SK-N-SH (cell line): ENCODE measurements at regions not wholly inside any gene's neighbourhood (a gene's known extent, or its start where the extent isn't known, plus 50 kb on each side); places are given as distances from the start of the nearest gene placed in this dataset.

Experiments used
- CTCF ChIA-PET: fragments of 300-600, 350-600 bp; formaldehyde crosslinking; extraction: SDS; loops from one replicate; lab custom pipeline; 2021; lab: Yijun Ruan, JAX
- POLR2A ChIA-PET: fragments of 350-600 bp; sonication (Branson Sonifier 250); formaldehyde crosslinking; extraction: SDS; loops from one replicate; lab custom pipeline; 2020; ENCODE audit warnings: antibody characterized with exemption, inconsistent platforms; lab: Yijun Ruan, JAX
- DNase-seq: peaks from one replicate; pipeline ENCODE4 v3.0.0; 2012
- H2AFZ ChIP-seq: fragments of 200-600 bp; sonication (generic); 2 replicates; pipeline ENCODE4 v1.8.1; 2016; ENCODE audit warnings: antibody characterized with exemption, mild to moderate bottlenecking, low read depth
- H3F3A ChIP-seq: fragments of 200-600 bp; sonication (generic); replicated peaks from 2 replicates; pipeline ENCODE3; 2016; ENCODE audit warnings: antibody characterized with exemption, mild to moderate bottlenecking; ENCODE audit not compliant: insufficient read depth
- H3K27ac ChIP-seq, 2 experiments: fragments of 200-500 bp in 1 of 2; fragments of 200-600 bp in 1 of 2; sonication (Bioruptor generic) in 1 of 2; sonication (generic), shearing (Covaris generic) in 1 of 2; 2 replicates each; pipeline versions ENCODE4 v1.5.1 to v1.6.1; 2014 to 2016; ENCODE audit warnings: low read depth in 2 of 2, inconsistent platforms in 1 of 2, low read length in 1 of 2, mild to moderate bottlenecking in 1 of 2, mixed read lengths in 1 of 2
- H3K27me3 ChIP-seq: fragments of 200-600 bp; sonication (generic), shearing (Covaris generic); 2 replicates; pipeline ENCODE4 v1.6.1; 2016; ENCODE audit warnings: mixed run types; ENCODE audit not compliant: insufficient read depth
- H3K36me3 ChIP-seq, 2 experiments: fragments of 200-500 bp in 1 of 2; fragments of 200-600 bp in 1 of 2; sonication (Bioruptor generic) in 1 of 2; sonication (generic) in 1 of 2; replicated peaks in 1 of 2; 2 replicates each; pipeline versions ENCODE3 to v1.5.1; 2014 to 2016; ENCODE audit warnings: low read length in 1 of 2, mild to moderate bottlenecking in 1 of 2; ENCODE audit not compliant: insufficient read depth in 2 of 2, control insufficient read depth in 1 of 2
- H3K4me1 ChIP-seq, 2 experiments: fragments of 200-500 bp in 1 of 2; fragments of 200-600 bp in 1 of 2; sonication (Bioruptor generic) in 1 of 2; sonication (generic), shearing (Covaris generic) in 1 of 2; 2 replicates each; pipeline versions ENCODE4 v1.5.1 to v1.6.1; 2014 to 2016; ENCODE audit warnings: low read depth in 1 of 2, low read length in 1 of 2, mixed run types in 1 of 2; ENCODE audit not compliant: insufficient read depth in 2 of 2, control insufficient read depth in 1 of 2
- H3K4me2 ChIP-seq: fragments of 200-600 bp; sonication (generic), shearing (Covaris generic); 2 replicates; pipeline ENCODE4 v1.6.1; 2017; ENCODE audit warnings: mixed run types
- H3K4me3 ChIP-seq, 2 experiments: fragments of 200-500 bp in 1 of 2; fragments of 200-600 bp in 1 of 2; sonication (Bioruptor generic) in 1 of 2; sonication (generic), shearing (Covaris generic) in 1 of 2; 2 replicates each; pipeline versions ENCODE4 v1.5.1 to v1.8.1; 2014 to 2016; ENCODE audit warnings: low read depth in 2 of 2, inconsistent platforms in 1 of 2, low read length in 1 of 2, mild to moderate bottlenecking in 1 of 2, mixed read lengths in 1 of 2, moderate library complexity in 1 of 2
- H3K79me2 ChIP-seq: fragments of 200-600 bp; sonication (generic); 2 replicates; pipeline ENCODE4 v1.8.1; 2017; ENCODE audit warnings: mild to moderate bottlenecking; ENCODE audit not compliant: insufficient read depth
- H3K9ac ChIP-seq: fragments of 200-600 bp; sonication (generic); 2 replicates; pipeline ENCODE4 v1.6.1; 2017; ENCODE audit warnings: mixed run types
- H3K9me2 ChIP-seq: fragments of 200-600 bp; sonication (generic); 2 replicates; pipeline ENCODE4 v1.6.1; 2017; ENCODE audit warnings: mixed run types
- H3K9me3 ChIP-seq: fragments of 200-600 bp; sonication (generic); 2 replicates; pipeline ENCODE4 v1.6.1; 2017; ENCODE audit warnings: mixed run types, mild to moderate bottlenecking, moderate library complexity
- H4K20me1 ChIP-seq: fragments of 200-600 bp; sonication (generic); 2 replicates; pipeline ENCODE4 v1.6.1; 2017; ENCODE audit warnings: mild to moderate bottlenecking, mixed run types; ENCODE audit not compliant: insufficient read depth
- ELF1 ChIP-seq: IDR thresholded peaks from 2 replicates; pipeline ENCODE4 v1.4.0; 2012
- EP300 ChIP-seq, 2 experiments: IDR thresholded peaks; 2 replicates each; pipeline versions ENCODE4 v1.4.0 to v1.6.1; 2012; ENCODE audit warnings: borderline replicate concordance in 1 of 2, low read depth in 1 of 2, low read length in 1 of 2
- EZH2phosphoT487 ChIP-seq: fragments of 200-600 bp; sonication (generic); IDR thresholded peaks from 2 replicates; pipeline ENCODE4 v1.6.1; 2017; ENCODE audit warnings: low read depth, mixed run types, mild to moderate bottlenecking, antibody characterized with exemption, moderate library complexity, borderline replicate concordance
- GABPA ChIP-seq: IDR thresholded peaks from 2 replicates; pipeline ENCODE4 v1.4.0; 2012; ENCODE audit warnings: low read depth, mild to moderate bottlenecking
- GATA2 ChIP-seq: sonication (generic); formaldehyde crosslinking; IDR thresholded peaks from 2 replicates; pipeline ENCODE4 v1.5.0; 2020; ENCODE audit warnings: mild to moderate bottlenecking, missing genetic modification reagents
- RAD21 ChIP-seq: IDR thresholded peaks from 2 replicates; pipeline ENCODE4 v1.6.1; 2012; ENCODE audit warnings: mild to moderate bottlenecking, low read length
- RCOR1 ChIP-seq: fragments of 150-350 bp; IDR thresholded peaks from 2 replicates; pipeline ENCODE4 v1.6.1; 2017; ENCODE audit warnings: antibody characterized with exemption, low read length
- RFX5 ChIP-seq: IDR thresholded peaks from 2 replicates; pipeline ENCODE4 v1.6.1; 2012; ENCODE audit warnings: mild to moderate bottlenecking, improper control_type of control experiment, low read length
- RXRA ChIP-seq: IDR thresholded peaks from 2 replicates; pipeline ENCODE4 v1.4.0; 2012; ENCODE audit warnings: low read depth, mild to moderate bottlenecking, borderline replicate concordance
- TCF12 ChIP-seq: IDR thresholded peaks from 2 replicates; pipeline ENCODE4 v1.4.0; 2012
- TEAD4 ChIP-seq: IDR thresholded peaks from 2 replicates; pipeline ENCODE4 v1.4.0; 2012; ENCODE audit warnings: mild to moderate bottlenecking, borderline replicate concordance; ENCODE audit not compliant: insufficient read depth
- WGBS: methylation state at CpG from one replicate; pipeline ENCODE4 v1.1.6; 2017; ENCODE audit warnings: low lambda C conversion rate; 5-methylcytosine and 5-hydroxymethylcytosine counted together
- TF ChIP-seq, protein P1 (sequence below): IDR thresholded peaks from 2 replicates; pipeline ENCODE4; 2012
- TF ChIP-seq, protein P2 (sequence below): IDR thresholded peaks from 2 replicates; pipeline ENCODE4 v1.4.0; 2012; ENCODE audit warnings: low read depth, borderline replicate concordance

DNA sequence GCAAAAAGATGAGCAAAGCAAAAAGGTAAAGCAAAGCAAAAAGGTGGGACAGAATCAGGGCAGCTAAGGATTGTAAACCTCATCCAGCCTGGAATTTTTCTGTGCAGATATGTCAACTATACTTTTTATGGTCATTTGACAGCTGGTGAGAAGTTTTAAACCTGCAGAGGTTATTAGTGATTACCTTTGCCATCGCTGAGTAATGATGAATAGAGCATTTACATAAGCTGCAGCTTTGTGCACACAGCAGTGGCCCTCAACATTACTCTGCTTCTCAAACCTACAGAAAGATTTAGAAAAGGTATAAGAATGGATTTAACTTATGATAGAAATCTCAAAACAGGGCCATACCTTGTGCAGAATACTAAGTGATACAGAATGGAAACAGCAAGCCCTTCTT, 54.5 kb upstream of the C4orf54 start:
- POLR2A ChIA-PET: no interaction called here
- no peak for TF ChIP-seq RFX5
- no peak for TF ChIP-seq RAD21
- TF ChIP-seq TEAD4: no peak
- TF ChIP-seq ELF1: no peak
- no peak for TF ChIP-seq RCOR1
- TF ChIP-seq, protein P1, sequence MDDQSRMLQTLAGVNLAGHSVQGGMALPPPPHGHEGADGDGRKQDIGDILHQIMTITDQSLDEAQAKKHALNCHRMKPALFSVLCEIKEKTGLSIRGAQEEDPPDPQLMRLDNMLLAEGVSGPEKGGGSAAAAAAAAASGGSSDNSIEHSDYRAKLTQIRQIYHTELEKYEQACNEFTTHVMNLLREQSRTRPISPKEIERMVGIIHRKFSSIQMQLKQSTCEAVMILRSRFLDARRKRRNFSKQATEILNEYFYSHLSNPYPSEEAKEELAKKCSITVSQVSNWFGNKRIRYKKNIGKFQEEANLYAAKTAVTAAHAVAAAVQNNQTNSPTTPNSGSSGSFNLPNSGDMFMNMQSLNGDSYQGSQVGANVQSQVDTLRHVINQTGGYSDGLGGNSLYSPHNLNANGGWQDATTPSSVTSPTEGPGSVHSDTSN: no peak
- TF ChIP-seq RXRA: no peak
- H3K4me1 ChIP-seq: no peaks in the 10 kb centered on the region
- H3K79me2 ChIP-seq: no peaks in the 10 kb centered on the region
- no peak overlapping the region for H3K4me2 ChIP-seq
- no peak for DNase-seq
- H3K27me3 ChIP-seq: no peaks in the 10 kb centered on the region
- no peaks in the 10 kb centered on the region for H3K36me3 ChIP-seq
- no peaks in the 10 kb centered on the region for H3K9me3 ChIP-seq
- no peak overlapping the region for H3K9ac ChIP-seq
- no peak overlapping the region for H2AFZ ChIP-seq
- 14% methylated on average over 1 of the region's 1 CpG for WGBS
- no peaks in the 10 kb centered on the region for H3F3A ChIP-seq
- H4K20me1 ChIP-seq: no peaks in the 10 kb centered on the region
- H3K4me3 ChIP-seq: no peak overlapping the region
- H3K9me2 ChIP-seq: no peaks in the 10 kb centered on the region
- H3K27ac ChIP-seq: no peak overlapping the region
- CTCF ChIA-PET: interaction anchor here (1.0 kb wide), 1 partner anchor 12 kb away, joined by 3 read pairs; no protein-coding TSS in a partner anchor

DNA sequence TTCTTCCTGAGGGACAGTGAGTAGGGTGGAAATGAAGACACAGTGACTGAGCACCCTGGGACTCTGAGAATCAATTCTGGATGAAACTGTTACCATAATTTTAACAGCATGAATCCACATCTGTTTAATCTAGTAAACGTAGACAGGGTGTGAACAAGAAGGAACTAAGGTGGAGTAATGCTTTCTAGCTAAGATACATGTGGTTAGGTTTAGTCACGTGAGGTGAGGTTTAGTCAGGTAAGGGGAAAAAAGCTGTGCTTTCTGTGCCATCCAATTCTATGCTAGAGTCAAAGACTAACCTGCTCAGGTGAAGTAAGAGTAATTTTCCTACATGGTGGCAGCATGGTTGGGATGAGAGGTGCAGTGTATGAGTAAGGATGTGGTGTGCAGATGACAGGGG, 54.0 kb upstream of the C4orf54 start:
- TF ChIP-seq TCF12 (no peak), RXRA (no peak)
- no peaks in the 10 kb centered on the region for H3K9me2 ChIP-seq
- H3K9ac ChIP-seq: no peak overlapping the region
- H3K4me1 ChIP-seq: no peaks in the 10 kb centered on the region
- POLR2A ChIA-PET: no interaction called here
- no peak overlapping the region for H3K4me2 ChIP-seq
- no peak overlapping the region for H2AFZ ChIP-seq
- no peak overlapping the region for H3K4me3 ChIP-seq
- no peaks in the 10 kb centered on the region for H3K9me3 ChIP-seq
- no peak for DNase-seq
- 36% methylated on average over 2 of the region's 2 CpGs for whole genome bisulfite sequencing
- H3K27ac ChIP-seq: no peak overlapping the region
- no peaks in the 10 kb centered on the region for H4K20me1 ChIP-seq
- no peaks in the 10 kb centered on the region for H3K36me3 ChIP-seq
- H3K79me2 ChIP-seq: no peaks in the 10 kb centered on the region
- CTCF ChIA-PET: interaction anchor here (1.0 to 1.1 kb wide), 2 partner anchors 13 to 249 kb away, joined by 3 read pairs; no protein-coding TSS in a partner anchor
- H3K27me3 ChIP-seq: no peaks in the 10 kb centered on the region
- H3F3A ChIP-seq: no peaks in the 10 kb centered on the region

DNA sequence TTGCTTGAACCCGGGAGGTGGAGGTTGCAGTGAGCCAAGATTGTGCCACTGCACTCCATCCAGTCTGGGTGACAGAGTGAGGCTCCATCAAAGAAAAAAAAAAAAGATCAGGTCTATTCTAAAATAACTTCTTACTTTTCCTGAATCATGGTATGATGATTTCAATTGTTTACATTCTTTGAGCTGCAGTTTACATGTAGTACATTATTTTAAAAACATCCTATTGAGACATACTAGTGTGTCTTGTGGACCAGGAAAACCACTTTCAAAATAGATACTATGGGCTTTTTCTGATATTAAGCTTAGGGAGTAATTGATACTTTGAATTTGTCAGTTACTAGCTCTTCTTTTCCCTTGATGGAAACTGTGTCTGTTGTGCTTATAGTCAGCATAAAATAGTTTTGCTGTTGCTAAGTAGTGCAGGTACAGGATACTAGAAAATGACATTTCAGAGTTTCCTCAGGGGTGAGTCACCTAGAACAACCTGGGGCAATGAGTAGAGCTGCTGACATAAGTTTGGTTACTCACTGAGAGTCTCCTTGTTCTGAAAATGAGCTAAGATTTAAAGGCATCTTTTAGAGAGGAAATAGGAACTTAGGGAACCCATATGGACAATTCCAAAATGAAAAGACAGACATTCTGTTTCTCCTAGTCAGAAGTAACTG, 53.2 kb upstream of the C4orf54 start:
- TF ChIP-seq TEAD4: no peak
- TF ChIP-seq, protein P2, sequence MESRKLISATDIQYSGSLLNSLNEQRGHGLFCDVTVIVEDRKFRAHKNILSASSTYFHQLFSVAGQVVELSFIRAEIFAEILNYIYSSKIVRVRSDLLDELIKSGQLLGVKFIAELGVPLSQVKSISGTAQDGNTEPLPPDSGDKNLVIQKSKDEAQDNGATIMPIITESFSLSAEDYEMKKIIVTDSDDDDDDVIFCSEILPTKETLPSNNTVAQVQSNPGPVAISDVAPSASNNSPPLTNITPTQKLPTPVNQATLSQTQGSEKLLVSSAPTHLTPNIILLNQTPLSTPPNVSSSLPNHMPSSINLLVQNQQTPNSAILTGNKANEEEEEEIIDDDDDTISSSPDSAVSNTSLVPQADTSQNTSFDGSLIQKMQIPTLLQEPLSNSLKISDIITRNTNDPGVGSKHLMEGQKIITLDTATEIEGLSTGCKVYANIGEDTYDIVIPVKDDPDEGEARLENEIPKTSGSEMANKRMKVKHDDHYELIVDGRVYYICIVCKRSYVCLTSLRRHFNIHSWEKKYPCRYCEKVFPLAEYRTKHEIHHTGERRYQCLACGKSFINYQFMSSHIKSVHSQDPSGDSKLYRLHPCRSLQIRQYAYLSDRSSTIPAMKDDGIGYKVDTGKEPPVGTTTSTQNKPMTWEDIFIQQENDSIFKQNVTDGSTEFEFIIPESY: no peak
- TF ChIP-seq EZH2phosphoT487: no peak
- TF ChIP-seq EP300 (IDR thresholded peaks at IDR 0.05; ENCODE audit: borderline replicate concordance in 1 of 2, low read depth in 1 of 2, low read length in 1 of 2): no peak
- no peak for TF ChIP-seq GATA2 (CRISPR knock-in tag)
- no peak for TF ChIP-seq GABPA
- Histone ChIP-seq H3K4me1 (no peaks in the 10 kb centered on the region), H3K79me2 (no peaks in the 10 kb centered on the region), H3K27me3 (no peaks in the 10 kb centered on the region), H3K4me2 (no peak overlapping the region), H2AFZ (no peak overlapping the region), H4K20me1 (no peaks in the 10 kb centered on the region), H3K36me3 (no peaks in the 10 kb centered on the region), H3K9me3 (no peaks in the 10 kb centered on the region), H3K9me2 (no peaks in the 10 kb centered on the region), H3F3A (no peaks in the 10 kb centered on the region), H3K9ac (no peak overlapping the region), H3K27ac (no peak overlapping the region), H3K4me3 (no peak overlapping the region)
- CTCF ChIA-PET: interaction anchor here (0.7 to 1.1 kb wide), 3 partner anchors 13 to 248 kb away, joined by 3 read pairs; no protein-coding TSS in a partner anchor
- POLR2A ChIA-PET: no interaction called here
- DNase-seq: no peak
- 31% methylated on average over 1 of the region's 1 CpG for WGBS
